Osteocyte (in vitro differentiated cells): ENCODE measurements at regions not wholly inside any gene's neighbourhood (a gene's known extent, or its start where the extent isn't known, plus 50 kb on each side); places are given as distances from the start of the nearest gene placed in this dataset.

Experiments
- DNase-seq: peaks from one replicate; pipeline ENCODE4 v3.0.0; 2021; ENCODE audit warnings: mixed read lengths; ENCODE audit not compliant: unreplicated experiment; ENCODE audit errors: extremely low spot score
- H3K27ac Mint-ChIP-seq: one replicate; pipeline ENCODE4 v1.8.0; 2021; ENCODE audit warnings: mild to moderate bottlenecking, mixed read lengths; ENCODE audit not compliant: unreplicated experiment
- H3K27me3 Mint-ChIP-seq: one replicate; pipeline ENCODE4 v1.8.0; 2021; ENCODE audit warnings: mixed read lengths; ENCODE audit not compliant: unreplicated experiment
- H3K36me3 Mint-ChIP-seq: one replicate; pipeline ENCODE4 v1.8.0; 2021; ENCODE audit warnings: mixed read lengths; ENCODE audit not compliant: unreplicated experiment
- H3K4me1 Mint-ChIP-seq: one replicate; pipeline ENCODE4 v1.8.0; 2021; ENCODE audit warnings: mixed read lengths; ENCODE audit not compliant: unreplicated experiment
- H3K4me3 Mint-ChIP-seq: one replicate; pipeline ENCODE4 v1.8.0; 2021; ENCODE audit warnings: mild to moderate bottlenecking, moderate library complexity, mixed read lengths; ENCODE audit not compliant: unreplicated experiment
- H3K9me3 Mint-ChIP-seq: one replicate; pipeline ENCODE4 v1.8.0; 2021; ENCODE audit warnings: mixed read lengths; ENCODE audit not compliant: unreplicated experiment
- CTCF ChIP-seq: fragments of 200-600 bp; sonication (generic); IDR thresholded peaks from 2 replicates; pipeline ENCODE4 v1.5.0; 2021; ENCODE audit warnings: antibody characterized with exemption, mild to moderate bottlenecking, moderate library complexity

GRCh38 chr2:34738691-34739090 lies 1139.6 kb upstream of the FAM98A start:
- H3K4me3 Mint-ChIP-seq, result no peak overlapping the region
- DNase-seq, result no peak
- no peak overlapping the region for H3K27ac Mint-ChIP-seq
- no peak for TF ChIP-seq CTCF
- no peaks in the 10 kb centered on the region for H3K27me3 Mint-ChIP-seq
- no peaks in the 10 kb centered on the region for H3K9me3 Mint-ChIP-seq
- H3K4me1 Mint-ChIP-seq, result no peaks in the 10 kb centered on the region
- no peaks in the 10 kb centered on the region for H3K36me3 Mint-ChIP-seq

GRCh38 chr2:34737146-34737545 lies 1138.0 kb upstream of the FAM98A start:
- no peaks in the 10 kb centered on the region for H3K4me1 Mint-ChIP-seq
- no peak for DNase-seq
- H3K9me3 Mint-ChIP-seq, result no peaks in the 10 kb centered on the region
- no peak overlapping the region for H3K27ac Mint-ChIP-seq
- H3K4me3 Mint-ChIP-seq, result no peak overlapping the region
- no peaks in the 10 kb centered on the region for H3K27me3 Mint-ChIP-seq
- H3K36me3 Mint-ChIP-seq, result no peaks in the 10 kb centered on the region
- no peak for TF ChIP-seq CTCF

GRCh38 chr2:34736482-34736881 lies 1137.4 kb upstream of the FAM98A start:
- Mint-ChIP-seq H3K27me3 (no peaks in the 10 kb centered on the region), H3K27ac (no peak overlapping the region), H3K9me3 (no peaks in the 10 kb centered on the region), H3K4me1 (no peaks in the 10 kb centered on the region), H3K36me3 (no peaks in the 10 kb centered on the region), H3K4me3 (no peak overlapping the region)
- no peak for TF ChIP-seq CTCF
- no peak for DNase-seq

GRCh38 chr2:34734662-34735061 lies 1135.6 kb upstream of the FAM98A start:
- H3K27ac Mint-ChIP-seq, result no peak overlapping the region
- H3K4me1 Mint-ChIP-seq, result no peaks in the 10 kb centered on the region
- no peak for DNase-seq
- H3K27me3 Mint-ChIP-seq, result no peaks in the 10 kb centered on the region
- TF ChIP-seq CTCF, result no peak
- H3K36me3 Mint-ChIP-seq, result no peaks in the 10 kb centered on the region
- no peak overlapping the region for H3K4me3 Mint-ChIP-seq
- no peaks in the 10 kb centered on the region for H3K9me3 Mint-ChIP-seq

- no peak for TF ChIP-seq CTCF
- H3K4me1 Mint-ChIP-seq, result no peaks in the 10 kb centered on the region
- no peaks in the 10 kb centered on the region for H3K9me3 Mint-ChIP-seq
- no peak overlapping the region for H3K4me3 Mint-ChIP-seq
- no peaks in the 10 kb centered on the region for H3K27me3 Mint-ChIP-seq
- H3K36me3 Mint-ChIP-seq, result no peaks in the 10 kb centered on the region
- no peak overlapping the region for H3K27ac Mint-ChIP-seq
- no peak for DNase-seq
These were observed 1134.9 kb upstream of the FAM98A start for GRCh38 chr2:34734042-34734441.
